HCT116 (cell line): ENCODE measurements at regions not wholly inside any gene's neighbourhood (a gene's known extent, or its start where the extent isn't known, plus 50 kb on each side); places are given as distances from the start of the nearest gene placed in this dataset.

Experiments used
- ATAC-seq: fragments of 200-7000 bp; cut with Tn5 transposase; 2 replicates; pipeline ENCODE4 v1.9.1; 2020; ENCODE audit warnings: mild to moderate bottlenecking, moderate library complexity
- BruUV-seq: library from RNA; stranded (reverse); fragments of 400-500 nt; replicated peaks from 2 replicates; lab custom pipeline; 2021; lab: Mats Ljungman, UMichigan
- CTCF ChIA-PET: fragments of 300-600 bp; sonication (Branson Sonifier 250); formaldehyde crosslinking; loops from one replicate; lab custom pipeline; 2021; ENCODE audit warnings: antibody characterized with exemption; lab: Charles Lee
- POLR2A ChIA-PET: fragments of 300-600, 350-600 bp; sonication (Branson Sonifier 250); formaldehyde crosslinking; loops from one replicate; lab custom pipeline; 2021; ENCODE audit warnings: antibody characterized with exemption; lab: Charles Lee
- RAD21 ChIA-PET, 2 experiments: fragments of 300-600 bp; sonication (Branson Sonifier 250); formaldehyde crosslinking; loops; one replicate each; lab custom pipeline; 2023; ENCODE audit warnings: low total read pairs in 2 of 2; ENCODE audit not compliant: uncharacterized antibody in 2 of 2, unreplicated experiment in 2 of 2, low non-redundant PET in 1 of 2; lab: Charles Lee
- DNase-seq: peaks from one replicate; pipeline ENCODE4 v3.0.0-alpha.2; 2010; ENCODE audit warnings: low read depth, low spot score
- H2AFZ ChIP-seq: fragments of 200-600 bp; shearing (Covaris generic), sonication (generic); 2 replicates; pipeline ENCODE4 v1.6.1; 2017; ENCODE audit warnings: low read depth, mixed run types, mixed read lengths, antibody characterized with exemption, low read length; ENCODE audit not compliant: poor library complexity, severe bottlenecking
- H3K27ac ChIP-seq: 2 replicates; pipeline ENCODE4 v1.5.1; 2012; ENCODE audit warnings: low read depth, low read length
- H3K27me3 ChIP-seq: fragments of 200-600 bp; sonication (generic); 2 replicates; pipeline ENCODE4 v1.6.1; 2016; ENCODE audit warnings: mixed run types, low read length, mixed read lengths; ENCODE audit not compliant: insufficient read depth
- H3K36me3 ChIP-seq, 2 experiments: fragments of 200-500 bp in 1 of 2; fragments of 200-600 bp in 1 of 2; sonication (Bioruptor generic) in 1 of 2; sonication (generic) in 1 of 2; 2 replicates each; pipeline versions ENCODE4 v1.5.1 to v1.6.1; 2014 to 2016; ENCODE audit warnings: low read length in 2 of 2, inconsistent platforms in 1 of 2, mixed read lengths in 1 of 2, mixed run types in 1 of 2; ENCODE audit not compliant: insufficient read depth in 2 of 2, control insufficient read depth in 1 of 2
- H3K4me1 ChIP-seq, 2 experiments: fragments of 200-600 bp in 1 of 2; sonication (generic) in 1 of 2; 2 replicates each; pipeline versions ENCODE4 v1.5.1 to v1.6.1; 2012 to 2017; ENCODE audit warnings: low read length in 2 of 2, inconsistent platforms in 1 of 2, mild to moderate bottlenecking in 1 of 2, mixed read lengths in 1 of 2, mixed run types in 1 of 2, moderate library complexity in 1 of 2; ENCODE audit not compliant: insufficient read depth in 2 of 2, control insufficient read depth in 1 of 2
- H3K4me2 ChIP-seq: fragments of 200-600 bp; sonication (generic); 2 replicates; pipeline ENCODE4 v1.6.1; 2017; ENCODE audit warnings: mixed run types, low read length, mixed read lengths
- H3K4me3 ChIP-seq, 2 experiments: fragments of 200-600 bp in 1 of 2; sonication (generic) in 1 of 2; replicated peaks in 1 of 2; 2 replicates each; pipeline ENCODE4 v1.5.1; 2011 to 2016; ENCODE audit warnings: low read length in 2 of 2, control low read depth in 1 of 2, low read depth in 1 of 2, mild to moderate bottlenecking in 1 of 2, mixed read lengths in 1 of 2, mixed run types in 1 of 2
- H3K79me2 ChIP-seq: fragments of 200-600 bp; sonication (generic); 2 replicates; pipeline ENCODE4 v1.6.1; 2017; ENCODE audit warnings: mild to moderate bottlenecking, mixed run types, low read length, moderate library complexity, mixed read lengths; ENCODE audit not compliant: insufficient read depth
- H3K9ac ChIP-seq: fragments of 200-600 bp; sonication (generic); 2 replicates; pipeline ENCODE4 v1.6.1; 2016; ENCODE audit warnings: low read length, mixed read lengths
- H3K9me2 ChIP-seq: fragments of 200-600 bp; sonication (generic), shearing (Covaris generic); 2 replicates; pipeline ENCODE4 v1.6.1; 2017; ENCODE audit warnings: mixed run types, mild to moderate bottlenecking, moderate library complexity; ENCODE audit not compliant: insufficient read depth
- H3K9me3 ChIP-seq, 2 experiments: fragments of 200-500 bp in 1 of 2; fragments of 200-600 bp in 1 of 2; sonication (Bioruptor generic) in 1 of 2; sonication (generic) in 1 of 2; 2 replicates each; pipeline ENCODE4 v1.6.1; 2014 to 2017; ENCODE audit warnings: low read length in 2 of 2, mixed read lengths in 2 of 2, inconsistent platforms in 1 of 2, low read depth in 1 of 2, mild to moderate bottlenecking in 1 of 2, mixed run types in 1 of 2, moderate library complexity in 1 of 2; ENCODE audit not compliant: control insufficient read depth in 1 of 2, insufficient read depth in 1 of 2
- H4K20me1 ChIP-seq: fragments of 200-600 bp; sonication (generic), shearing (Covaris generic); 2 replicates; pipeline ENCODE4 v1.6.1; 2017; ENCODE audit warnings: mixed run types, mild to moderate bottlenecking, moderate library complexity; ENCODE audit not compliant: insufficient read depth
- ATF3 ChIP-seq: IDR thresholded peaks from 2 replicates; pipeline ENCODE4 v1.6.1; 2012
- CBX3 ChIP-seq: IDR thresholded peaks from 2 replicates; pipeline ENCODE4 v1.6.1; 2012; ENCODE audit warnings: low read depth
- ELF1 ChIP-seq: IDR thresholded peaks from 2 replicates; pipeline ENCODE4 v1.6.1; 2012; ENCODE audit warnings: low read depth, borderline replicate concordance
- EZH2 ChIP-seq: fragments of 200-600 bp; sonication (generic); IDR thresholded peaks from 2 replicates; pipeline ENCODE4 v1.6.1; 2017; ENCODE audit warnings: antibody characterized with exemption, mixed run types
- EZH2phosphoT487 ChIP-seq: fragments of 200-600 bp; IDR thresholded peaks from 2 replicates; pipeline ENCODE4 v1.6.1; 2018; ENCODE audit warnings: antibody characterized with exemption, borderline replicate concordance
- FOSL1 ChIP-seq: IDR thresholded peaks from 2 replicates; pipeline ENCODE4 v1.6.1; 2012; ENCODE audit warnings: low read depth
- JUND ChIP-seq: IDR thresholded peaks from 2 replicates; pipeline ENCODE4 v1.6.1; 2012
- MAX ChIP-seq: IDR thresholded peaks from 2 replicates; pipeline ENCODE4 v1.6.1; 2012
- POLR2A ChIP-seq: IDR thresholded peaks from 2 replicates; pipeline ENCODE4 v1.7.0; 2011; ENCODE audit warnings: borderline replicate concordance; ENCODE audit not compliant: insufficient read depth, insufficient read length; ENCODE audit errors: extremely low read depth
- POLR2AphosphoS5 ChIP-seq: IDR thresholded peaks from 2 replicates; pipeline ENCODE4 v1.6.1; 2011; ENCODE audit warnings: mild to moderate bottlenecking, low read depth, low read length, moderate library complexity
- REST ChIP-seq: IDR thresholded peaks from 2 replicates; pipeline ENCODE4 v1.6.1; 2012; ENCODE audit warnings: low read depth
- SP1 ChIP-seq: IDR thresholded peaks from 2 replicates; pipeline ENCODE4 v1.6.1; 2012; ENCODE audit warnings: low read depth
- SRF ChIP-seq: IDR thresholded peaks from 2 replicates; pipeline ENCODE4 v1.6.1; 2012; ENCODE audit warnings: low read depth
- TCF7L2 ChIP-seq: IDR thresholded peaks from 2 replicates; pipeline ENCODE4 v1.7.0; 2011; ENCODE audit warnings: borderline replicate concordance, inconsistent platforms; ENCODE audit not compliant: insufficient read depth, insufficient read length; ENCODE audit errors: extremely low read depth
- YY1 ChIP-seq: IDR thresholded peaks from 2 replicates; pipeline ENCODE4 v1.6.1; 2011; ENCODE audit warnings: low read length, low read depth, moderate library complexity, mild to moderate bottlenecking; ENCODE audit not compliant: insufficient replicate concordance; ENCODE audit errors: extremely low read depth
- ZBTB33 ChIP-seq: IDR thresholded peaks from 2 replicates; pipeline ENCODE4 v1.6.1; 2011; ENCODE audit warnings: mild to moderate bottlenecking, low read length, moderate library complexity; ENCODE audit not compliant: insufficient replicate concordance; ENCODE audit errors: extremely low read depth
- intact Hi-C: fragments of 100-400 bp; cut with micrococcal nuclease; formaldehyde crosslinking; loops from 2 replicates; pipeline ENCODE4 v1.10.0; 2022

- RAD21 ChIA-PET = no interaction called here
- ATAC-seq (no peak), DNase-seq (no peak)
- Histone ChIP-seq H3K9me3 (no peaks in the 10 kb centered on the region), H3K9me2 (no peaks in the 10 kb centered on the region), H3K4me2 (no peak overlapping the region), H3K27ac (no peak overlapping the region), H2AFZ (no peak overlapping the region), H3K9ac (no peak overlapping the region), H3K4me3 (no peak overlapping the region), H3K4me1 (no peaks in the 10 kb centered on the region), H3K36me3 (no peaks in the 10 kb centered on the region), H3K79me2 (no peaks in the 10 kb centered on the region), H4K20me1 (no peaks in the 10 kb centered on the region), H3K27me3 (no peaks in the 10 kb centered on the region)
- BruUV-seq = no TSS peak
- TF ChIP-seq YY1 (no peak), CBX3 (no peak), ZBTB33 (no peak), ATF3 (no peak), EZH2phosphoT487 (no peak), FOSL1 (no peak), SP1 (no peak), SRF (no peak), ELF1 (no peak), REST (no peak), POLR2AphosphoS5 (no peak), POLR2A (no peak), MAX (no peak), EZH2 (no peak), TCF7L2 (no peak), JUND (no peak)
- intact Hi-C loops = no loop called here
- CTCF ChIA-PET = no interaction called here
- POLR2A ChIA-PET = no interaction called here
Observed at GRCh38 chr2:51404226-51404625, 372.3 kb upstream of the NRXN1 start.
